Left ventricle myocardium inferior (tissue), 1 donor: ENCODE measurements at regions not wholly inside any gene's neighbourhood (a gene's known extent, or its start where the extent isn't known, plus 50 kb on each side); places are given as distances from the start of the nearest gene placed in this dataset.

Experiments used
- DNase-seq: peaks from one replicate; pipeline ENCODE4 v3.0.0-alpha.2; 2020
- H3K27ac ChIP-seq: fragments of 200-600 bp; replicated peaks from 2 replicates; pipeline ENCODE4 v1.8.0; 2021
- H3K27me3 ChIP-seq: fragments of 200-600 bp; 2 replicates; pipeline ENCODE4 v1.8.0; 2021; ENCODE audit warnings: low read depth
- H3K36me3 ChIP-seq: fragments of 200-600 bp; 2 replicates; pipeline ENCODE4 v1.8.0; 2021
- H3K4me1 ChIP-seq: fragments of 200-600 bp; 2 replicates; pipeline ENCODE4 v1.8.0; 2021
- H3K4me3 ChIP-seq: fragments of 200-600 bp; 2 replicates; pipeline ENCODE4 v1.8.0; 2021; ENCODE audit warnings: mild to moderate bottlenecking, moderate library complexity
- H3K9me3 ChIP-seq: fragments of 200-600 bp; replicated peaks from 2 replicates; pipeline ENCODE4 v1.8.0; 2021
- CTCF ChIP-seq: fragments of 200-600 bp; IDR thresholded peaks from 2 replicates; pipeline ENCODE4 v1.8.0; 2021; ENCODE audit warnings: antibody characterized with exemption, mild to moderate bottlenecking, borderline replicate concordance
- intact Hi-C: fragments of 100-400 bp; cut with micrococcal nuclease; formaldehyde crosslinking; loops from one replicate; pipeline ENCODE4 v1.11.0; 2022
- donor health status: DM: no; HTN: yes; CAD: no; lungs with severe emphysema.

DNA sequence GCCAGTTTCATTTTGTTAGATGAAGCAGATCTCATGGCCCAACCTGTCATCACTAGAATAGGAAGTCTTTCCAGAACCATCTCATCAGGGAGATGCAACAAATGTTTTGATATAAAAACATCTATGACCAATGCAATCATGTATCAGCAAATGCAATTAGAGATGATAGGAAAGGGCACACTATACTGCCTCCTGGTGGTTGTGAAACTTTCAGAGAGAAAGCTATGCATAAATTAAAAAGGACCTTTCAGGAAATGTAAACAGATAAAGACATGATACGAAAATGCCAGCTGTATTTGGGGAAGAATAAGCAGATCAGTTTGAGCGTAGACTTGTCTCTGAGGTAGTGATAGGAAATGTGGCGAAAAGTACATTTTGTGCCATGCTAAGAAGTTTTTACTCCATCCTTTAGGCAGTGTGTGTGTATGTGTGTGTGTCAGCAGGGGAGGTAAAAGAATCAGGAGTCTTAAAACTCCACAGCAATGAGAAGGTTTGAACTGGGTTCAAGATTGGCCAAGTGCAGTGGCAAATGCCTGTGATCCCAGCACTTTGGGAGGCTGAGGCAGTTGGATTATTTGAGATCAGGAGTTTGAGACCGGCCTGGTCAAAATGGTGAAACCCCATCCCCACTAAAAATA is 479.3 kb downstream of the CPS1 start:
- no peaks in the 10 kb centered on the region for H3K4me1 ChIP-seq
- intact Hi-C loops, result no loop called here
- no peaks in the 10 kb centered on the region for H3K9me3 ChIP-seq
- no peak for DNase-seq
- no peak overlapping the region for H3K4me3 ChIP-seq
- no peak overlapping the region for H3K27ac ChIP-seq
- no peaks in the 10 kb centered on the region for H3K36me3 ChIP-seq
- peak; percentile 61 for TF ChIP-seq CTCF
- H3K27me3 ChIP-seq, result no peaks in the 10 kb centered on the region

DNA sequence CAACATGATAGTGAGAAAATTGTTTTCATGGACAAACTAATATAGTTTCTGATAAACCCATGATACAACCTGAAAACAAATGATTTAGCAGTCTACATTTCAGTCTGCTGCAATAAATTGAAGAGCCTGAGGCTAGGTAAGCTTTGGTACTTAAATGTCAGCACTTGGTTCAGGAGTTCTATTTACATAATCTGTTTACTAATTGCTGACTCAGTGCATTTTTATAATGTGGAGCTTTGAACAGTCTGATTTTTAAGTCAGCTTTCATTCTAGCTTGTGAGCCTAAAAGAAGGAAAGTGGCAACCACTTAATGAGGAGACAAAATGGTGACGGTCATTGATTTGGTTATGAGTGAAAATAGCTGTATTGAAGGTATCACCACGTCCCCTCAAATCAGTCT is 488.6 kb downstream of the CPS1 start:
- Histone ChIP-seq H3K4me3 (no peak overlapping the region), H3K27me3 (no peaks in the 10 kb centered on the region), H3K4me1 (no peaks in the 10 kb centered on the region), H3K36me3 (no peaks in the 10 kb centered on the region), H3K9me3 (no peaks in the 10 kb centered on the region), H3K27ac (no peak overlapping the region)
- DNase-seq, result no peak
- TF ChIP-seq CTCF, result no peak
- intact Hi-C loops, result no loop called here

GRCh38 chr2:211049321-211050018 is 493.1 kb downstream of the CPS1 start:
- Histone ChIP-seq H3K4me3 (no peak overlapping the region), H3K9me3 (no peaks in the 10 kb centered on the region), H3K27ac (no peak overlapping the region), H3K27me3 (no peaks in the 10 kb centered on the region), H3K36me3 (no peaks in the 10 kb centered on the region), H3K4me1 (no peaks in the 10 kb centered on the region)
- no peak for TF ChIP-seq CTCF
- intact Hi-C loops, result no loop called here
- DNase-seq, result no peak

- TF ChIP-seq CTCF, result no peak
- Histone ChIP-seq H3K36me3 (no peaks in the 10 kb centered on the region), H3K9me3 (no peaks in the 10 kb centered on the region), H3K27ac (no peak overlapping the region), H3K4me3 (no peak overlapping the region), H3K4me1 (no peaks in the 10 kb centered on the region), H3K27me3 (no peaks in the 10 kb centered on the region)
- intact Hi-C loops, result no loop called here
- DNase-seq, result no peak
These were observed 499.0 kb downstream of the CPS1 start for GRCh38 chr2:211055438-211055837.

GRCh38 chr2:211061612-211062296 is 505.4 kb downstream of the CPS1 start:
- Histone ChIP-seq H3K4me1 (no peaks in the 10 kb centered on the region), H3K9me3 (no peaks in the 10 kb centered on the region), H3K4me3 (no peak overlapping the region), H3K27me3 (no peaks in the 10 kb centered on the region), H3K27ac (no peak overlapping the region), H3K36me3 (no peaks in the 10 kb centered on the region)
- no peak for TF ChIP-seq CTCF
- intact Hi-C loops, result no loop called here
- no peak for DNase-seq
